ENCODE measurements at regions not wholly inside any gene's neighbourhood (a gene's known extent, or its start where the extent isn't known, plus 50 kb on each side); places are given as distances from the start of the nearest gene placed in this dataset.

DNA sequence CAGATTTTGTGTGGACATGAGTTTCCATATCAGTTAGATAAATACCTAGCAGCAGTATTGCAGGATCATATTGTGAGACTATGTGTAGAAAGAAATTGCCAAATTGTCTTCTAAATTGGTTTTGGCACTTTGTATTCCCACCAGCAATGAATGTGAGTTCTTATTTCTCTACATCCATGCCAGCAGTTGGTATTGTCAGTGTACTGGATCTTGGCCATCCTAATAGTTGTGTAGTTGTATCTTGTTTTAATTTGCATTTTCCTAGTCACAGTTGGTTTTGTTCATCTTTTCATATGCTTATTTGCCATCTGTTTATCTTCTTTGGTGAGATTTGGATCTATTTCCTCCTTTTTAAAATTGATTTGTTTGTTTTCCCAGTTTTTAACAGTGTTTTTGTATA lies 154.7 kb upstream of the HCRTR2 start:
- H2BK12ac ChIP-seq (ENCODE audit: insufficient read length, low read depth, low read length) = no peak overlapping the region
- no peaks in the 10 kb centered on the region for H3K23me2 ChIP-seq (ENCODE audit: insufficient read length, low read depth, low read length, poor library complexity, severe bottlenecking)
- H3K56ac ChIP-seq (ENCODE audit: insufficient read length, low read depth, low read length) = no peak overlapping the region
- no peak overlapping the region for H4K8ac ChIP-seq (replicated peaks; ENCODE audit: insufficient read length, low read depth, low read length)
- no peak overlapping the region for H2AK5ac ChIP-seq (ENCODE audit: insufficient read length, low read length)
- H3K4me2 ChIP-seq (ENCODE audit: insufficient read depth, insufficient read length, low read length) = no peak overlapping the region
- H2BK15ac ChIP-seq (ENCODE audit: low read depth, low read length) = no peak overlapping the region
- H4K20me1 ChIP-seq (ENCODE audit: control insufficient read depth, insufficient read depth, insufficient read length) = no peaks in the 10 kb centered on the region
- H3K4me3 Mint-ChIP-seq = no peak overlapping the region
- H3K4me1 Mint-ChIP-seq = no peaks in the 10 kb centered on the region
- DNase-seq = no peak
- no peak overlapping the region for H3K4ac ChIP-seq (ENCODE audit: low read depth, low read length)
- H2BK120ac ChIP-seq (ENCODE audit: low read depth, low read length, poor library complexity, severe bottlenecking) = no peak overlapping the region
- H3K27me3 ChIP-seq (ENCODE audit: insufficient read depth, low read length) = no peaks in the 10 kb centered on the region
- no peaks in the 10 kb centered on the region for H3K36me3 Mint-ChIP-seq (ENCODE audit: insufficient read depth in 1 of 3, low read depth in 3 of 3)
- no peak overlapping the region for H4K91ac ChIP-seq (ENCODE audit: insufficient read length, low read depth, low read length)
- no peak overlapping the region for H3T11ph ChIP-seq (ENCODE audit: low read length)
- H3K27ac ChIP-seq (ENCODE audit: insufficient read length, low read depth, low read length) = no peak overlapping the region
- no peak overlapping the region for H2AFZ ChIP-seq (ENCODE audit: low read length)
- TF ChIP-seq, protein P1, sequence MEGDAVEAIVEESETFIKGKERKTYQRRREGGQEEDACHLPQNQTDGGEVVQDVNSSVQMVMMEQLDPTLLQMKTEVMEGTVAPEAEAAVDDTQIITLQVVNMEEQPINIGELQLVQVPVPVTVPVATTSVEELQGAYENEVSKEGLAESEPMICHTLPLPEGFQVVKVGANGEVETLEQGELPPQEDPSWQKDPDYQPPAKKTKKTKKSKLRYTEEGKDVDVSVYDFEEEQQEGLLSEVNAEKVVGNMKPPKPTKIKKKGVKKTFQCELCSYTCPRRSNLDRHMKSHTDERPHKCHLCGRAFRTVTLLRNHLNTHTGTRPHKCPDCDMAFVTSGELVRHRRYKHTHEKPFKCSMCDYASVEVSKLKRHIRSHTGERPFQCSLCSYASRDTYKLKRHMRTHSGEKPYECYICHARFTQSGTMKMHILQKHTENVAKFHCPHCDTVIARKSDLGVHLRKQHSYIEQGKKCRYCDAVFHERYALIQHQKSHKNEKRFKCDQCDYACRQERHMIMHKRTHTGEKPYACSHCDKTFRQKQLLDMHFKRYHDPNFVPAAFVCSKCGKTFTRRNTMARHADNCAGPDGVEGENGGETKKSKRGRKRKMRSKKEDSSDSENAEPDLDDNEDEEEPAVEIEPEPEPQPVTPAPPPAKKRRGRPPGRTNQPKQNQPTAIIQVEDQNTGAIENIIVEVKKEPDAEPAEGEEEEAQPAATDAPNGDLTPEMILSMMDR (conservative IDR thresholded peaks at IDR 0.05) = no peak
- no peaks in the 10 kb centered on the region for H3K9me3 ChIP-seq (ENCODE audit: control insufficient read depth, low read depth, low read length)
- no peak overlapping the region for H3K18ac ChIP-seq (ENCODE audit: insufficient read length, low read depth, low read length)
- no peak overlapping the region for H3K14ac ChIP-seq (ENCODE audit: insufficient read depth, low read length)
- H2BK20ac ChIP-seq (ENCODE audit: low read depth, low read length, poor library complexity, severe bottlenecking) = no peak overlapping the region
- H4K5ac ChIP-seq (ENCODE audit: insufficient read length, low read depth, low read length) = no peak overlapping the region
- H3K79me1 ChIP-seq (ENCODE audit: insufficient read depth, low read depth, low read length, poor library complexity, severe bottlenecking) = no peaks in the 10 kb centered on the region
- no peak overlapping the region for H3K23ac ChIP-seq (ENCODE audit: insufficient read length, low read depth, low read length)
- H3K27ac Mint-ChIP-seq = no peak overlapping the region
- no peak overlapping the region for H2BK5ac ChIP-seq (ENCODE audit: insufficient read length, low read length)
- no peaks in the 10 kb centered on the region for H3K9me3 Mint-ChIP-seq
- no peak overlapping the region for H3K9ac ChIP-seq (ENCODE audit: extremely low read depth, insufficient read length, low read length)
- H3K27me3 Mint-ChIP-seq (ENCODE audit: low read depth) = no peaks in the 10 kb centered on the region
- H3K4me1 ChIP-seq (ENCODE audit: insufficient read depth, low read length) = no peaks in the 10 kb centered on the region
- no peaks in the 10 kb centered on the region for H3K79me2 ChIP-seq (ENCODE audit: insufficient read depth, low read length)
